ENCODE measurements at regions not wholly inside any gene's neighbourhood (a gene's known extent, or its start where the extent isn't known, plus 50 kb on each side); places are given as distances from the start of the nearest gene placed in this dataset.

DNA sequence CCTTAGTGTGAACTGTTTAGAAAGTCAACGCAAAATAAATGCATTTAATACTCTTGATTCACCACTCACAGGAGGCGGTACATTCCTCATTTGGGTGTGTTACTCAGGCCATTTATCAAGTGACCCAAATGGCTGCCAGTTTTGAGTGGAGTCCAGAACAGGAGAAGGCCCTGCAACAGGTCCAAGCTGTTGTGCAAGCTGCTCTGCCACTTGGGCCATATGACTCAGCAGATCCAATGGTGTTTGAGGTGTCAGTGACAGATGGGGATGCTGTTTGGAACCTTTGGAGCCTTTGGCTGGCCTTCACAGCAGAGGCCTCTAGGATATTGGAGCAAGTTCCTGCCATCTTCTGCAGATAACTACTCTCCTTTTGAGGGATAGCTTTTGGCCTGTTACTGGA, 609.2 kb downstream of the KCNT2 start:
- DNase-seq, result no peak

- DNase-seq, result no peak
Observed at GRCh38 chr1:195981448-195982139, 626.6 kb downstream of the KCNT2 start.

DNA sequence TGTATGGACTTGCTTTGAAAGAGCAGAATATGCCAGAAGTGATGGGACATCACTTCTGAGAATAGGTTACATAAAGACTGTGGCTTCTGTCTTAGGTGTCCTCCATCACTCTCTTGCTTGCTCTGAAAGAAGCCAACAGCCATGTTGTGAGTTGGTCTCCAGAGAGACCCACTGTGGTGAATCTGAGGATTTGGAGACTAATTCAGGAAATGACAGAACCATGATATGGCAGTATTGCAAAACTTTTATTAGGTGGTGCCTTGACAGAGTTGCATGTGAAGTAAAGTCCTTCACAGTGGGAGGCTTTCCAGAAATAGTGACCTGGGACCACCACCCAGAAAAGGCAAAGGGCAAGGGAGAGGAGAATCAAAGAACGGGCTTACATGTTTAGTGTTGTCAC, 628.6 kb downstream of the KCNT2 start:
- DNase-seq, result no peak

- no peak for DNase-seq
Observed at GRCh38 chr1:195973311-195973904, 634.8 kb downstream of the KCNT2 start.

DNA sequence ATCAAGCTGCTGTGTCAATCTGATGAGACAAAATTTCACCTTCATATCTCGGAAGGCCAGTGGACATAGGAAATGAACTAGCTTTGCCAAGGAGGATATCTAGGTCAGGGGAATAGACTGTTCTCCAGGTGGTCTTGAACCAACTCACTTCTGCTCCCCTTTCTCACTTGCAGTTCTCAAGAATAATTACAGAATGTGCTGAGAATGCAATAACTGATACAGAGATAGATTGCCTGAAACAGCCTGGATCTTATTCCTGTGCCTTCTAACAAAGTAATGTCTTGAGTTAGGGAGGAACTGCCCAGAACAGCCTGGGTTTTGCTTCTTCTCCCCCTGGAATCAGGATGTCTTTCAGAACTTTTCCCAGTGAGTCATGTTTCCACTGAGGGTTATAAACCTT, 636.7 kb downstream of the KCNT2 start:
- no peak for DNase-seq

- no peak for DNase-seq
Observed at GRCh38 chr1:195970209-195970608, 638.0 kb downstream of the KCNT2 start.

DNA sequence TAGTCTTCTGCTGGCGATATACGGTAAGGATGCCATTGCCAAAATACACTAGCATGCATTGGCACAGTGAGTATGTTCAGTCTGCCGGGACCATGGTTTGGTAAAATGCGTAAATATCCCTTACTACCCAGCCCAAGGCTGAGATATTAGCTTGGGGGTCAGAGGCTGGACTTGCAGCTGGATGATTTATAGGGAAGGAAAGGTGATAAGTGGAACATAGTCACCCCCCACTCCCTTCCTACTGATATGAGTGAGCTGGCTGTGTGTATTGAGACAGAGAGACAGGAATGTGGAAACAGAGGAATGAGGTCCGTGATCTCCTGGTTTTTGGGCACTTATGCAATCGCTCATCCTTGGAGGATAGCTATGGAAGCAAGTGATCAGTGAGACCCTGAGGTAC, 642.8 kb downstream of the KCNT2 start:
- DNase-seq, result no peak

GRCh38 chr1:195965036-195965435, 643.2 kb downstream of the KCNT2 start:
- DNase-seq, result no peak

DNA sequence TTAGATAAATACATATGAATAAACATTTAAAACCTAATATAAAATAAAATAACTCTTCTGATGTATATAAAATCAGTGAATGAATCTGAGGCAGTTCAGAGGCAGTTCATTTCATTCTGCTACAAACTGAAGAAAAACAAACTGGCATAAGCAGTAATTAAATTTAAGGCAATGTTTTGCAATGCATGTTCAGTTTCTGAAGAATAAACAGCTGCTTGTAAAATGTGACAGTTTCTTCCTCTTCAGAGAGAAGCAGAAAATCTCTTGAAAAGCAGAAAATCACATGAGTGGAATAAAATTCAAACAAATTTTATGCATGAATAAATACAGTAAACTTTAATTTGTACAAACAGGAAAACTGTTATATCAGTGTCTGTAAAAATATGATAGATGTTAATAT, 643.7 kb downstream of the KCNT2 start:
- DNase-seq, result no peak

GRCh38 chr1:195962051-195962450, 646.2 kb downstream of the KCNT2 start:
- DNase-seq, result no peak

- DNase-seq, result no peak
Observed at GRCh38 chr1:195960580-195960979, 647.7 kb downstream of the KCNT2 start.

DNA sequence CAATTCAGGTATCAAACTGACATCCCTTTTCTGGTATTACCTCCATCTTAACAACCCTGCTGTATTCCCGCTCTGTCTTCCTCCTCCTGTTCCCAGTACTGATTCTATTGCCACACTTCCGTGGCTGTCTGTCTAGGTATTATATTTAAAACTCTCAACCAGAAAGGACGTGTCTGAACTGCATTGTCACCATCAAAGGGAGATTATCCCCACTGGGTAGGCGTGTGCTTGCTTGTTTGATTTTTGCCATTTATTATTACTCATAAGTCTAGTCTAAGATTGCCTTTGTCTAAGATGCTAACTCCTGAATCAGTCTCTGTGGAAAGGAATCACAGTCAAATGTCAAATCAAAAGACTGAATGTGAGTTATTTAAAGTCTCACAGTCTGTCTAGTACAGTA, 650.1 kb downstream of the KCNT2 start:
- no peak for DNase-seq

DNA sequence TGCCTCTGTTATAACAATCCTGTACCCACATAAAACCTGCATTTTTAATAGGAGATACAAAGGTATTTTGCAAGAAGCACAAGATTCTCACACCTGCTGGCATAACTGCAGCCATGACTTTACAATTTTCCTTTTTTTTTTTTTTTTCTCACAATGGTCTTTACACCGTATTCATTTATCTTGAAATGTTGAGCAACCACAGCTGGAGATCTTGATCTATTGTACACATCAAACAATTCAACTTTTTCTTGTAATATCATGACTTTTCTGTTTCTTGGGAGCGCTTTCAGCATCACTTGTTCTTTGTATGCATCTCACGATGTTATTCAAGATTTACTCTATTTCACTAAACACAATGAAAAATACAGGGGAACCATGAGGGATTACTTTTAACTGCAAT, 651.4 kb downstream of the KCNT2 start:
- DNase-seq, result no peak

DNA sequence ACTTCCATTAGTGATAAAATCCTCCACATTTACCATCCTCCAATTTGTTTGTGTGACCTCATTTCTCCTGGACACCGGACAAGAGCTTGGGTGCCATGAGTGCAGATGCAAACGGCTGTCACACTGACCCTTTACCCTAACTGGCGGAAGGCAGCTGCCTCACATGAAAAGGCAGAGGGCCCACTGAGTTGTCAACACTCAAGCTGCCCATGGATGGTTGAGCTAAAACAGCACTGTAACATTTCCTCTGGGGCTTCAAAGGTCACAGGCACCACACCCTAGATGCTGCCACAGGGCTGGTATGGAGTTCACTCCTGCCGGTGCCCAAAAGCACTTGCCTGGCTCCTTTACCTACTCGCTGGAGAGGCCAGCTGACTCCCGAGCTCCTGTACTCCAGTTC, 653.4 kb downstream of the KCNT2 start:
- no peak for DNase-seq

- no peak for DNase-seq
Observed at GRCh38 chr1:195951313-195951712, 656.9 kb downstream of the KCNT2 start.

DNA sequence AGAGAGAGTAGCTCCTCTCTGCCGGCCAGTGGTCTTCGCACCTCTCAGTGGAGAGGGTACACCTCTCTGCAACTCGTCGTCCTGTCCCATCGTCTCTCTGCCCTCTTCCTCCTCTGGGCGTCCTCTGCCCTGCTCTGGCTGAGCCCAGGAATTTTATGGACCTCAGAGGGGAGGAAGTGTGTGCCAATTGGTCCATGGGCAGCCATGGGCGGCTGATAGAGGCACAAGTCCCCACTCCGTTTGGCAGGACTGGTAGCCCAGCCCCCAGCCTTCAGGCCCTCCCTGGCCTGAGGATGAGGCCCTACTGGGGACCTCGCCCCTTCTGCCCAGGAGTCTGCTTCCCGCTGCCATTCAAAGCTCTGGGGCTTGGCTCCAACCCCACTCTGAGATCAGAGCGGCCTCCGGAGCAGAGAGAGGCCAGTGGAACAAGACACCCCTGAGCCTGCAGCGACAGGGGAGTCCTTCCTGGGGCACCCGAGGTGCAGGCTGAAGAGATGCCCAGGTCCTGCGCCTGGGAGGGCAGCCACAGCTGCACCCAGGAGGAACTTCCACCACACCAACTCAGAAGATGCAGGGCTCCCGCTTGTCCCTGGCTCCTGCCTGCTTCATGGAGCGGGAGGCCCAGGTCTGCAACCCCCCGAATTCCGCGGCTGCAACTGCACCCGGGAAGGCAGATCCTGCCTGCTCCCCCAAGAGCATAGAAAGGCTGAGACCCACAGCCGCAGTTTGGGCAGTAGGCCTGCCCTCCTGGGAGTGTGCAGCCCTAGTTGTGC, 659.9 kb downstream of the KCNT2 start:
- DNase-seq, result no peak

DNA sequence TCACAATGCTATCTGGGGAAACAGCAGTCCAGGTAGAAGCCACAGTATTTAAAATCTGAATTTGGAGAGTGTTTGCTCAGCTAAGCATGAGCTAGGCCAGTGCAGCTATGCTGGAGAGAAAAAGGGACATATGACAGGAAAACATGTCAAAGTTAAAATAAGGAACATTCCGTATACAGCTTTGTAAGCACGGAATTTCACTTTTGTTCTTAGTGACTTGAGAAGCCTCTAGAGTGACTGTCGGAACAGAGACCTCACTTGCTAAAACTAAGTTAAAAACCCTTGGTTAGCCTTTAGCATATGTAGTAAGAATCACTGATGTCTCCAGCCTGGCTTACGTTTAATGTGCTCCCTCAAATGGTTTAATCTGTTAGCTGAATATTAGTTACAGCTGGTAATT, 661.7 kb downstream of the KCNT2 start:
- no peak for DNase-seq

DNA sequence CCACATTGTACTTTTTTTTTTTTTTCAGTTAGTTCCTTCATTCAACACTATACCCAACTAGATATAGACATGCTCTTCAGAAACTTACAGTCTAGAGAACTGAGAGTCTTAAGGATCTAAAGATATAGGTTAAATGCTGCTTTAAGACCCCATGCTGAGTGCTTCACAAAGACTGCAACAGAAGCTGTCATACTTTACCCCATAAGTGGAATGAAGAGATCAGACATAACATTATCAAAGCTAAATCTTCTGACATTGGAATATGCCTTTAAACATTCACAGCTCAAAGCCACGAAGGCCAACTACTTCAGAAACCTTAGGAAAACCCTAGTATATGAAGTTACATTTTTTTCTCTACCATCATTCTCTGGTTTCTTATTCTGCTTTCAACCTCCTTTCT, 666.4 kb downstream of the KCNT2 start:
- DNase-seq, result no peak

GRCh38 chr1:195941314-195941713, 666.9 kb downstream of the KCNT2 start:
- DNase-seq, result no peak

GRCh38 chr1:195939844-195940243, 668.4 kb downstream of the KCNT2 start:
- DNase-seq, result peak; percentile 5

- peak; percentile 61 for DNase-seq
Observed at GRCh38 chr1:195934817-195935553, 673.3 kb downstream of the KCNT2 start.

DNA sequence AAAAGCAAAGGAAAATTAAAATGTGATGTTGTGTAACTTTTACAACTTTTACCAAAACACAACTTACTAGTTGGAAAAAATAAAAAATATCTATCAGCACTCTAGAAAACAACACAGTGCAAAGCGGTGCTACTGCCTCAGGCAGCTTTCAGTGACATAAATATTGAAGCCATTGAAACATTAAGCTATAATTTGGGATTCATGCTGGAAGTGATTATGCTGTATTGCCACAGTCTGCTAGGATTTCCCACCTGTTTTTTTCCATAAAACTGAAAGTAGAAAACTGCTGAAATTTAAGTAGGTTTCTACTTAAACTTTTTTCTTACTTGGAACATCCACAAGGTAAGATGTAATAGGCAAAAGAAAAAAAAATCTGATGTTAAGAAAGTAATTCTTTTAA, 674.4 kb downstream of the KCNT2 start:
- DNase-seq, result no peak

- DNase-seq, result no peak
Observed at GRCh38 chr1:195915826-195916225, 692.4 kb downstream of the KCNT2 start.

GRCh38 chr1:195909061-195909460, 699.2 kb downstream of the KCNT2 start:
- no peak for DNase-seq
